Peyer's patch (tissue), 4 donors: ENCODE measurements at regions not wholly inside any gene's neighbourhood (a gene's known extent, or its start where the extent isn't known, plus 50 kb on each side); places are given as distances from the start of the nearest gene placed in this dataset.
"Not testable (repeated sequence)": the region's sequence is repeated elsewhere in the genome, so short reads cannot be mapped to it uniquely, and the experiment has no call there.

Experiments
- DNase-seq, 3 donors: peaks; one replicate each; pipeline ENCODE4 v3.0.0-alpha.2; 2017 to 2019
- H3K27ac ChIP-seq, 4 donors: fragments of 200-600 bp; sonication (generic); one replicate each; pipeline ENCODE4 v1.5.1; 2016 to 2019
- H3K27me3 ChIP-seq, 2 donors: fragments of 200-600 bp; sonication (generic); one replicate each; pipeline ENCODE4 v1.5.1; 2019
- H3K36me3 ChIP-seq, 3 donors: fragments of 200-600 bp; sonication (generic); one replicate each; pipeline ENCODE4 v1.5.1; 2016 to 2019
- H3K4me1 ChIP-seq, 4 donors: fragments of 200-600 bp; sonication (generic); one replicate each; pipeline ENCODE4 v1.5.1; 2016 to 2019
- H3K4me3 ChIP-seq, 4 donors: fragments of 200-600 bp; sonication (generic); 1 replicate in 3 of 4; 2 replicates in 1 of 4; pipeline ENCODE4 v1.5.1; 2016 to 2019; ENCODE audit warnings: mild to moderate bottlenecking in 1 of 4
- H3K9me3 ChIP-seq, 4 donors: fragments of 200-600 bp; sonication (generic); one replicate each; pipeline ENCODE4 v1.5.1; 2016 to 2019; ENCODE audit warnings: mild to moderate bottlenecking in 1 of 4
- POLR2A ChIP-seq, 2 donors: fragments of 450-650 bp; IDR thresholded peaks; one replicate each; pipeline ENCODE4 v1.5.1; 2017; ENCODE audit warnings: antibody characterized with exemption in 2 of 2, mild to moderate bottlenecking in 2 of 2, moderate library complexity in 2 of 2
- TF ChIP-seq, protein P1 (sequence below), 6 experiments: fragments of 450-650 bp in 4 of 6; fragments of 200-600 bp in 2 of 6; sonication (generic) in 1 of 6; IDR thresholded peaks; one replicate each; pipeline ENCODE4 v1.5.1; 2017 to 2019; ENCODE audit warnings: antibody characterized with exemption in 6 of 6, mild to moderate bottlenecking in 3 of 6, moderate library complexity in 1 of 6

DNA sequence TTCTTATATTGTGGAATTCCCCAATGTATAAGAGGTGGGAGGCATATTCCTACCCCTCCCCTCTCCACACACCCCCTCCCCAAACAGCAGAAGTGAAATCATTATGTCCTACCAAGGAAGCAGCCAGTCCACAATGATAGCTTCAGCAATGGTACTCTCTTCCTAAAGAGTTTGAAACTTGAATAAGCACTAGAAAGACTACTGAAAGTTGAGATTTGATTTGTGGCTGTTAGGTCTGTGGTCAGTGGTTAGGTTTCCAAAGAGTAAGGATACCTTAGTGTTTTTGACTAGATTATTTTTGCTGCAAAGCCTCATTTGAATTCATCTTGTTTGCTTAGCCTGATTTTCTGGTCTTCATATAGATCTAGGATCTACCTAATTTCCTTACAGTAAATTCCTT is 242.2 kb downstream of the DKK2 start:
- H3K27ac ChIP-seq = no peak overlapping the region
- H3K4me1 ChIP-seq = no peaks in the 10 kb centered on the region
- no peaks in the 10 kb centered on the region for H3K27me3 ChIP-seq
- H3K9me3 ChIP-seq = no peaks in the 10 kb centered on the region
- no peak for DNase-seq
- H3K36me3 ChIP-seq = no peaks in the 10 kb centered on the region
- no peak for TF ChIP-seq POLR2A (IDR thresholded peaks at IDR 0.05)
- no peak overlapping the region for H3K4me3 ChIP-seq

DNA sequence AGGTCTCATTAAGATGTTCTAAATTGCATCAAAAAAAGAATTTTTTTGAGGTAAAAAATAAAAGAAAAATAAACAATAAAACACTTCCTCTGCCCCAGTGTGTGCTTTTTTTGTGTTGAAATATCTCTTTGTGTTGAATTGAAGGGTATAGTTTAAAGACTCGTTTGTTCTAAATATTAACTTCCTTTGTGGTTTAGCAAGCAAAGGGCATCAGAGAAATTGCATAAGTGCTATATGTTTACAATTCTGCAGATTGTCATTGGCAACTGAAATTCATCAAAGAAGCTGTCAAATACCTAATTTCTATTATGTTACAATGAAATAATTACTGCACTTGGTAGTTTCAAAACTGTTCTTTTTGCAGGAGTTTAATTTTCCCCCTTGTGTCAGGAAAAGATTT is 260.5 kb downstream of the DKK2 start:
- no peak overlapping the region for H3K27ac ChIP-seq
- no peaks in the 10 kb centered on the region for H3K36me3 ChIP-seq
- no peak for TF ChIP-seq POLR2A (IDR thresholded peaks at IDR 0.05)
- TF ChIP-seq, protein P1, sequence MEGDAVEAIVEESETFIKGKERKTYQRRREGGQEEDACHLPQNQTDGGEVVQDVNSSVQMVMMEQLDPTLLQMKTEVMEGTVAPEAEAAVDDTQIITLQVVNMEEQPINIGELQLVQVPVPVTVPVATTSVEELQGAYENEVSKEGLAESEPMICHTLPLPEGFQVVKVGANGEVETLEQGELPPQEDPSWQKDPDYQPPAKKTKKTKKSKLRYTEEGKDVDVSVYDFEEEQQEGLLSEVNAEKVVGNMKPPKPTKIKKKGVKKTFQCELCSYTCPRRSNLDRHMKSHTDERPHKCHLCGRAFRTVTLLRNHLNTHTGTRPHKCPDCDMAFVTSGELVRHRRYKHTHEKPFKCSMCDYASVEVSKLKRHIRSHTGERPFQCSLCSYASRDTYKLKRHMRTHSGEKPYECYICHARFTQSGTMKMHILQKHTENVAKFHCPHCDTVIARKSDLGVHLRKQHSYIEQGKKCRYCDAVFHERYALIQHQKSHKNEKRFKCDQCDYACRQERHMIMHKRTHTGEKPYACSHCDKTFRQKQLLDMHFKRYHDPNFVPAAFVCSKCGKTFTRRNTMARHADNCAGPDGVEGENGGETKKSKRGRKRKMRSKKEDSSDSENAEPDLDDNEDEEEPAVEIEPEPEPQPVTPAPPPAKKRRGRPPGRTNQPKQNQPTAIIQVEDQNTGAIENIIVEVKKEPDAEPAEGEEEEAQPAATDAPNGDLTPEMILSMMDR (IDR thresholded peaks at IDR 0.05) = no peak
- no peak for DNase-seq
- H3K9me3 ChIP-seq = no peaks in the 10 kb centered on the region
- H3K27me3 ChIP-seq = no peaks in the 10 kb centered on the region
- no peak overlapping the region for H3K4me3 ChIP-seq
- H3K4me1 ChIP-seq = no peaks in the 10 kb centered on the region

DNA sequence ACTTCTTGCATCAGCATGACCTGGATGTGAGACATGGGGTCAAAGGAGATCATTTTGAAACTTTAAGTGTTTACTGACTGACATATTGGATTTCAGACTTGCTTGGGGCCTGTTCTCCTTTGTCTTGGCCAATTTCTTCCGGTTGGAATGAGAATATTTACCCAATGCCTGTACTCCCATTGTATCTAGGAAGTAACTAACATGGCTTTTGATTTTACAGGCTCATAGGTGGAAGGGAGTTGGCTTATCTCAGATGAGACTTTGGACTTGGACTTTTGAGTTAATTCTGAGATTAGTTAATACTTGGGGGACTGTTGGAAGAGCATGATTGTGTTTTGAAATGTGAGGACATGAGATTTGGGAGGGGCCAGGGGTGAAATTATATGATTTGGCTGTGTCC is 262.1 kb downstream of the DKK2 start:
- H3K36me3 ChIP-seq, DNase-seq, H3K27me3 ChIP-seq, H3K9me3 ChIP-seq, H3K4me1 ChIP-seq, H3K27ac ChIP-seq, H3K4me3 ChIP-seq: not testable (repeated sequence)

DNA sequence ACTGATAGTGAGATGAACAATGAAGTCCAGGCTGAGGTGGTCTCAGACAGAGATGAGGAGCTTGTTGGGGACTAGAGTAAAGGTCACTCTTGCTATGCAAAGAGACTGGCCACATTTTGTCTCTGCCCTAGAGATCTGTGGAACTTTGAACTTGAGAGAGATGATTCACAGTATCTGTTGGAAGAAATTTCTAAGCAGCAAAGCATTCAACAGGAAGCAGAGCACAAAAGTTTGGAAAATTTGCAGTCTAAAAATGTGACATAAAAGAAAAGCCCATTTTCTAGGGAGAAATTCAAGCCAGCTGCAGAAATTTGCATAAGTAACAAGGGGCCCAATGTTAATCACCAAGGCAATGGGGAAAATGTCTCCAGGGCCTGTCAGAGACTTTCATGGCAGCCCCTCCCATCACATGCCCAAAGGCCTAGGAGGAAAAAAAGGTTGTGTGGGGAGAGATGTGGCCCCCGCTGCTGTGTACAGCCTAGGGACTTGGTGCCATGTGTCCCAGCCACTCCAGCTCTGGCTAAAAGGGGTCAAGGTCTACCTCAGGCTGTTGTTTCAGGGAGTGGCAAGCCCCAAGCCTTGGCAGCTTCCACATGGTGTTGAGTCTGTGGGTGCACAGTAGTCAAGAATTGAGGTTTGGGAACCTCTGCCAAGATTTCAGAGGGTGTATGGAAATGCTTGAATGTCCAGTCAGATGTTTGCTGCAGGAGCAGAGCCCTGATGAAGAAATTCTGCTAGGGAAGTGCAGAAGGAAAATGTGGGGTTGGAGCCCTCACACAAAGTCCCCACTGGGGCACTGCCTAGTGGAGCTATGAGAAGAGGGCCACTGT is 262.8 kb downstream of the DKK2 start:
- Histone ChIP-seq H3K27me3 (no peaks in the 10 kb centered on the region), H3K9me3 (no peaks in the 10 kb centered on the region), H3K27ac (no peak overlapping the region), H3K4me1 (no peaks in the 10 kb centered on the region), H3K4me3 (no peak overlapping the region), H3K36me3 (no peaks in the 10 kb centered on the region)
- DNase-seq = no peak
- TF ChIP-seq, protein P1 (IDR thresholded peaks at IDR 0.05) = no peak
- TF ChIP-seq POLR2A (IDR thresholded peaks at IDR 0.05) = no peak

DNA sequence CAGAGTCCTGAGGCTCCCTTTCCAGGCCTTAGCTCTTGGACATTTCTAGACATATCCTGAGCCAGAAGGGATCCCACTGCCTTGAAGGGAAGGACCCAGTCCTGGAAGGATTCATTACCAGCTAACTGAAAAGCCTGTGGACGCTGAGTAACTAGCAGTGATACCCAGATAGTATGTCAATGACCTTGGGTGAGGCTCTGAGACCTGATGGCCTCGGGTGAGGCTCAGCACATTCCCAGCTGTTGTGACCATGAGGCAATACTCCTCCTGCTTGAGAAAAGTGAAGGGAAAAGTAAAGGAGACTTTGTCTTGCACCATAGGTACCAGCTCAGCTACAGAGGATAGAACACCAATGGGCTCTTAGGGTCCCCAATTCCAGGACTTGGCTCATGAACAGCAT is 268.1 kb downstream of the DKK2 start:
- no peak for DNase-seq
- Histone ChIP-seq H3K4me3 (no peak overlapping the region), H3K9me3 (no peaks in the 10 kb centered on the region), H3K4me1 (no peaks in the 10 kb centered on the region), H3K27me3 (no peaks in the 10 kb centered on the region), H3K27ac (no peak overlapping the region), H3K36me3 (no peaks in the 10 kb centered on the region)
- TF ChIP-seq POLR2A (IDR thresholded peaks at IDR 0.05) = no peak
- TF ChIP-seq, protein P1 (IDR thresholded peaks at IDR 0.05) = no peak

DNA sequence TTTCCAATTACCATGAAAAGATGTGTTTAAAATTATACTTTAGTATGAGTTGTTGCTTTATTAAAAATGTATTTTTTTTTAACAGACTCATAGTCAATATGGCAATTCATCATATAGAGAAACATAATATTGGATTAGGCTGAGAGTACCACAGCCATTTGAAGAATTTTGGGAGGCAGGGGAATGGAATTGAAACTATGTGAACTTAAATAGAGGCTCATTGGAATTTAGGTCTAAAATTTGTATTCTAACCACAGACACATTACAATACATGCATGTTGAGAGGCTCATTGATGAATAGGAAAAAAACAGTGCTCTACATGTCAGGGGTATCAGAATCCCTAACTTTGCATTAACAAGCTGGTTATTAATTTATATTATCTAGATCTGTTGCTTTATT is 269.6 kb downstream of the DKK2 start:
- H3K36me3 ChIP-seq = no peaks in the 10 kb centered on the region
- no peaks in the 10 kb centered on the region for H3K27me3 ChIP-seq
- no peaks in the 10 kb centered on the region for H3K9me3 ChIP-seq
- no peak overlapping the region for H3K27ac ChIP-seq
- DNase-seq = no peak
- no peak overlapping the region for H3K4me3 ChIP-seq
- TF ChIP-seq POLR2A (IDR thresholded peaks at IDR 0.05) = no peak
- TF ChIP-seq, protein P1 (IDR thresholded peaks at IDR 0.05) = no peak
- no peaks in the 10 kb centered on the region for H3K4me1 ChIP-seq

DNA sequence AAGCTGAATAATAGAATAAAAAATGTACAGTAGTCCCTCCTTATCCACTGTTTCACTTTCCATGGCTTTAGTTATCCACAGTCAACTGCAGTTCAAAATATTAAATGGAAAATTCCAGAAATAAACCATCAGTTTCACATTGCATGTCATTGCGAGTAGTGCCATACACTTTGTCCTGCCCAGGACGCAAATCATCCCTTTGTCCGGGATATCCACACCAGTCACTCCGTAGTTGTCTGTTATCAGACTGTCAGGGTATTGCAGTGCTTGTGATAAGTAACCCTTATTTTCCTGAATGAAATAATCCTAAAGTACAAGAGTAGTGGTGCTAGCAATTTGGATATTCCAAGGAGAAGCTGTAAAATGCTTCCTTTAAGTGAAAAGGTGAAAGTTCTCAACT is 271.3 kb downstream of the DKK2 start:
- TF ChIP-seq, protein P1 (IDR thresholded peaks at IDR 0.05) = no peak
- TF ChIP-seq POLR2A (IDR thresholded peaks at IDR 0.05) = no peak
- H3K4me1 ChIP-seq = no peaks in the 10 kb centered on the region
- no peak overlapping the region for H3K4me3 ChIP-seq
- no peaks in the 10 kb centered on the region for H3K36me3 ChIP-seq
- no peaks in the 10 kb centered on the region for H3K27me3 ChIP-seq
- H3K9me3 ChIP-seq = no peaks in the 10 kb centered on the region
- H3K27ac ChIP-seq = no peak overlapping the region
- DNase-seq = no peak
